HEK293 (cell line): ENCODE measurements at regions not wholly inside any gene's neighbourhood (a gene's known extent, or its start where the extent isn't known, plus 50 kb on each side); places are given as distances from the start of the nearest gene placed in this dataset.

Experiments
- CTCF ChIA-PET: fragments of 350-600 bp; formaldehyde crosslinking; extraction: SDS; loops from one replicate; lab custom pipeline; 2021; ENCODE audit warnings: antibody characterized with exemption; lab: Yijun Ruan, JAX
- POLR2A ChIA-PET: fragments of 300-600 bp; formaldehyde crosslinking; extraction: SDS; loops from one replicate; lab custom pipeline; 2020; ENCODE audit warnings: antibody characterized with exemption, inconsistent platforms; lab: Yijun Ruan, JAX
- H3K27ac ChIP-seq: fragments of 200-500 bp; sonication (Bioruptor generic); 2 replicates; pipeline ENCODE4 v1.5.1; 2014; ENCODE audit warnings: low read depth, low read length, control low read depth, inconsistent platforms; ENCODE audit errors: extremely low read depth
- H3K36me3 ChIP-seq, 2 experiments: fragments of 200-500 bp in 1 of 2; sonication (Bioruptor generic) in 1 of 2; 1 replicate in 1 of 2; 2 replicates in 1 of 2; pipeline ENCODE4 v1.5.1; 2014 to 2017; ENCODE audit warnings: inconsistent platforms in 2 of 2, low read length in 2 of 2; ENCODE audit not compliant: control insufficient read depth in 2 of 2, insufficient read depth in 1 of 2
- H3K4me1 ChIP-seq: fragments of 200-500 bp; sonication (Bioruptor generic); 2 replicates; pipeline ENCODE4 v1.5.1; 2014; ENCODE audit warnings: mild to moderate bottlenecking, low read length, inconsistent platforms; ENCODE audit not compliant: control insufficient read depth, insufficient read depth
- H3K4me3 ChIP-seq: 2 replicates; pipeline ENCODE4 v1.5.1; 2011; ENCODE audit warnings: low read depth, mild to moderate bottlenecking, control low read depth, low read length, moderate library complexity
- H3K9me3 ChIP-seq: fragments of 200-500 bp; sonication (Bioruptor generic); 2 replicates; pipeline ENCODE4 v1.5.1; 2014; ENCODE audit warnings: low read depth, low read length, inconsistent platforms; ENCODE audit not compliant: control insufficient read depth, insufficient read depth
- IKZF3 ChIP-seq: fragments of 450-650 bp; IDR thresholded peaks from 2 replicates; pipeline ENCODE4 v1.5.0; 2018; ENCODE audit warnings: missing biosample characterization, mild to moderate bottlenecking, missing genetic modification characterization, moderate library complexity
- KLF17 ChIP-seq: fragments of 450-650 bp; formaldehyde crosslinking; IDR thresholded peaks from 2 replicates; pipeline ENCODE4 v1.5.1; 2016; ENCODE audit warnings: missing biosample characterization, missing genetic modification characterization
- PRDM6 ChIP-seq: fragments of 450-650 bp; formaldehyde crosslinking; IDR thresholded peaks from 2 replicates; pipeline ENCODE4 v1.5.1; 2017; ENCODE audit warnings: missing biosample characterization, missing genetic modification characterization
- YY2 ChIP-seq: fragments of 450-650 bp; formaldehyde crosslinking; IDR thresholded peaks from 2 replicates; pipeline ENCODE4 v1.5.1; 2016; ENCODE audit warnings: missing biosample characterization, missing genetic modification characterization
- ZBTB20 ChIP-seq: fragments of 450-650 bp; formaldehyde crosslinking; IDR thresholded peaks from 2 replicates; pipeline ENCODE4 v1.5.1; 2016; ENCODE audit warnings: missing biosample characterization, missing genetic modification characterization
- ZBTB6 ChIP-seq: fragments of 450-650 bp; formaldehyde crosslinking; IDR thresholded peaks from 2 replicates; pipeline ENCODE4 v1.5.1; 2017; ENCODE audit warnings: missing biosample characterization, missing genetic modification characterization
- ZFP37 ChIP-seq: fragments of 450-650 bp; formaldehyde crosslinking; IDR thresholded peaks from 2 replicates; pipeline ENCODE4 v1.5.1; 2016; ENCODE audit warnings: missing biosample characterization, missing genetic modification characterization
- ZIC2 ChIP-seq: fragments of 450-650 bp; formaldehyde crosslinking; IDR thresholded peaks from 2 replicates; pipeline ENCODE4 v1.5.1; 2016; ENCODE audit warnings: missing biosample characterization, missing genetic modification characterization
- ZNF169 ChIP-seq: fragments of 450-650 bp; formaldehyde crosslinking; IDR thresholded peaks from 2 replicates; pipeline ENCODE4 v1.5.1; 2016; ENCODE audit warnings: missing biosample characterization, missing genetic modification characterization
- ZNF19 ChIP-seq: fragments of 450-650 bp; formaldehyde crosslinking; IDR thresholded peaks from 2 replicates; pipeline ENCODE4; 2016; ENCODE audit warnings: missing biosample characterization, missing genetic modification characterization, low read depth
- ZNF23 ChIP-seq: fragments of 450-650 bp; formaldehyde crosslinking; IDR thresholded peaks from 2 replicates; pipeline ENCODE4 v1.5.1; 2016; ENCODE audit warnings: missing biosample characterization, missing genetic modification characterization, borderline replicate concordance
- ZNF350 ChIP-seq: fragments of 450-650 bp; formaldehyde crosslinking; IDR thresholded peaks from 2 replicates; pipeline ENCODE4 v1.5.0; 2017; ENCODE audit warnings: missing biosample characterization, mild to moderate bottlenecking, missing genetic modification characterization
- ZNF366 ChIP-seq: fragments of 450-650 bp; formaldehyde crosslinking; conservative IDR thresholded peaks from 2 replicates; pipeline ENCODE4 v1.5.1; 2016; ENCODE audit warnings: missing biosample characterization, missing genetic modification characterization
- ZNF416 ChIP-seq: fragments of 450-650 bp; formaldehyde crosslinking; IDR thresholded peaks from 2 replicates; pipeline ENCODE4 v1.5.1; 2016; ENCODE audit warnings: missing biosample characterization, missing genetic modification characterization
- ZNF449 ChIP-seq: fragments of 450-650 bp; formaldehyde crosslinking; IDR thresholded peaks from 2 replicates; pipeline ENCODE4 v1.5.1; 2017; ENCODE audit warnings: missing biosample characterization, mild to moderate bottlenecking, missing genetic modification characterization, moderate library complexity
- ZNF549 ChIP-seq: fragments of 450-650 bp; IDR thresholded peaks from 2 replicates; pipeline ENCODE4 v1.5.1; 2018; ENCODE audit warnings: missing biosample characterization, missing genetic modification characterization, mild to moderate bottlenecking, inconsistent platforms, moderate library complexity
- ZNF558 ChIP-seq: fragments of 450-650 bp; formaldehyde crosslinking; IDR thresholded peaks from 2 replicates; pipeline ENCODE4 v1.5.1; 2016; ENCODE audit warnings: missing biosample characterization, missing genetic modification characterization
- ZNF624 ChIP-seq: fragments of 450-650 bp; formaldehyde crosslinking; IDR thresholded peaks from 2 replicates; pipeline ENCODE4 v1.5.1; 2017; ENCODE audit warnings: missing biosample characterization, missing genetic modification characterization
- ZNF639 ChIP-seq: fragments of 450-650 bp; formaldehyde crosslinking; IDR thresholded peaks from 2 replicates; pipeline ENCODE4 v1.5.1; 2016; ENCODE audit warnings: missing biosample characterization, missing genetic modification characterization
- ZNF654 ChIP-seq: fragments of 450-650 bp; formaldehyde crosslinking; IDR thresholded peaks from 2 replicates; pipeline ENCODE4 v1.5.1; 2016; ENCODE audit warnings: low read depth, missing biosample characterization, missing genetic modification characterization
- ZNF664 ChIP-seq: fragments of 450-650 bp; formaldehyde crosslinking; IDR thresholded peaks from 2 replicates; pipeline ENCODE4 v1.5.1; 2016; ENCODE audit warnings: missing biosample characterization, missing genetic modification characterization
- ZNF707 ChIP-seq: fragments of 450-650 bp; formaldehyde crosslinking; IDR thresholded peaks from 2 replicates; pipeline ENCODE4 v1.5.1; 2016; ENCODE audit warnings: missing biosample characterization, missing genetic modification characterization
- ZNF747 ChIP-seq: fragments of 450-650 bp; formaldehyde crosslinking; IDR thresholded peaks from 2 replicates; pipeline ENCODE4 v1.5.1; 2016; ENCODE audit warnings: missing biosample characterization, missing genetic modification characterization
- ZNF837 ChIP-seq: fragments of 450-650 bp; formaldehyde crosslinking; IDR thresholded peaks from 2 replicates; pipeline ENCODE4 v1.5.1; 2016; ENCODE audit warnings: missing biosample characterization, missing genetic modification characterization
- ZSCAN30 ChIP-seq: fragments of 450-650 bp; IDR thresholded peaks from 2 replicates; pipeline ENCODE4 v1.5.1; 2018; ENCODE audit warnings: missing biosample characterization, mild to moderate bottlenecking, missing genetic modification characterization, moderate library complexity
- ZSCAN5A ChIP-seq: fragments of 450-650 bp; formaldehyde crosslinking; IDR thresholded peaks from 2 replicates; pipeline ENCODE4 v1.5.1; 2016; ENCODE audit warnings: missing biosample characterization, missing genetic modification characterization
- ZXDB ChIP-seq: fragments of 450-650 bp; formaldehyde crosslinking; IDR thresholded peaks from 2 replicates; pipeline ENCODE4 v1.5.1; 2016; ENCODE audit warnings: missing biosample characterization, missing genetic modification characterization

- CTCF ChIA-PET, result no interaction called here
- no peak overlapping the region for H3K27ac ChIP-seq
- no peaks in the 10 kb centered on the region for H3K36me3 ChIP-seq
- POLR2A ChIA-PET, result no interaction called here
- no peak overlapping the region for H3K4me3 ChIP-seq
- no peak for TF ChIP-seq PRDM6 (tag by site-specific recombination)
- no peak for TF ChIP-seq ZFP37 (tag by site-specific recombination)
- TF ChIP-seq ZNF549 (tag by site-specific recombination), result no peak
- no peak for TF ChIP-seq ZNF654
- no peak for TF ChIP-seq ZNF449
- no peak for TF ChIP-seq ZXDB (tag by site-specific recombination)
- no peak for TF ChIP-seq ZNF23 (tag by site-specific recombination)
- TF ChIP-seq ZNF747 (tag by site-specific recombination), result no peak
- no peak for TF ChIP-seq ZSCAN5A (tag by site-specific recombination)
- no peak for TF ChIP-seq ZSCAN30 (tag by site-specific recombination)
- TF ChIP-seq ZNF624 (tag by site-specific recombination), result no peak
- no peak for TF ChIP-seq ZNF707
- no peak for TF ChIP-seq YY2 (tag by site-specific recombination)
- TF ChIP-seq ZBTB6 (tag by site-specific recombination), result no peak
- no peak for TF ChIP-seq ZNF639 (tag by site-specific recombination)
- no peak for TF ChIP-seq KLF17 (tag by site-specific recombination)
- no peak for TF ChIP-seq ZNF416
- TF ChIP-seq, all 188 proteins: peak for 0
- H3K9me3 ChIP-seq, result no peaks in the 10 kb centered on the region
- no peaks in the 10 kb centered on the region for H3K4me1 ChIP-seq
Measured at GRCh38 chr6:76403064-76403463, 330.6 kb upstream of the IMPG1 start.

- no peaks in the 10 kb centered on the region for H3K9me3 ChIP-seq
- ChIA-PET CTCF (no interaction called here), POLR2A (no interaction called here)
- TF ChIP-seq ZNF837 (tag by site-specific recombination), result no peak
- TF ChIP-seq ZNF169, result no peak
- TF ChIP-seq ZNF366 (tag by site-specific recombination), result no peak
- no peak for TF ChIP-seq ZIC2 (tag by site-specific recombination)
- no peak for TF ChIP-seq ZNF19 (tag by site-specific recombination)
- TF ChIP-seq ZNF558 (tag by site-specific recombination), result no peak
- TF ChIP-seq IKZF3 (tag by site-specific recombination), result no peak
- no peak for TF ChIP-seq ZBTB20 (tag by site-specific recombination)
- no peak for TF ChIP-seq ZNF350 (tag by site-specific recombination)
- no peak for TF ChIP-seq ZNF664
- H3K36me3 ChIP-seq, result no peaks in the 10 kb centered on the region
- H3K4me3 ChIP-seq, result no peak overlapping the region
- H3K27ac ChIP-seq, result no peak overlapping the region
- no peaks in the 10 kb centered on the region for H3K4me1 ChIP-seq
Measured at GRCh38 chr6:76397966-76398365, 325.5 kb upstream of the IMPG1 start.
